Uterus (tissue), 3 donors: ENCODE measurements at regions not wholly inside any gene's neighbourhood (a gene's known extent, or its start where the extent isn't known, plus 50 kb on each side); places are given as distances from the start of the nearest gene placed in this dataset.

ENCODE experiments used
- DNase-seq, 2 donors: peaks; one replicate each; pipeline ENCODE4 v3.0.0-alpha.2; 2019 to 2020
- H3K27ac ChIP-seq, 2 donors: fragments of 200-600 bp; sonication (generic); 1 replicate in 1 of 2; 2 replicates in 1 of 2; pipeline ENCODE4 v1.5.1; 2016 to 2018
- H3K27me3 ChIP-seq, 2 donors: fragments of 200-600 bp; sonication (generic); one replicate each; pipeline ENCODE4 v1.5.1; 2018 to 2019; ENCODE audit warnings: control low read depth in 1 of 2
- H3K36me3 ChIP-seq, 2 donors: fragments of 200-600 bp; sonication (generic); one replicate each; pipeline ENCODE4 v1.5.1; 2019; ENCODE audit warnings: control low read depth in 1 of 2
- H3K4me1 ChIP-seq, 2 donors: fragments of 200-600 bp; sonication (generic); one replicate each; pipeline ENCODE4 v1.5.1; 2018 to 2019; ENCODE audit warnings: control low read depth in 1 of 2
- H3K4me3 ChIP-seq, 2 donors: fragments of 200-600 bp; sonication (generic); 1 replicate in 1 of 2; 2 replicates in 1 of 2; pipeline ENCODE4 v1.5.1; 2018 to 2019; ENCODE audit warnings: mild to moderate bottlenecking in 1 of 2
- H3K9me3 ChIP-seq, 2 donors: fragments of 200-600 bp; sonication (generic); one replicate each; pipeline ENCODE4 v1.5.1; 2019; ENCODE audit warnings: control low read depth in 1 of 2
- CTCF ChIP-seq, 4 experiments: fragments of 200-600 bp in 2 of 4; fragments of 450-650 bp in 2 of 4; sonication (generic) in 2 of 4; IDR thresholded peaks; one replicate each; pipeline ENCODE4 v1.5.1; 2016 to 2019; ENCODE audit warnings: antibody characterized with exemption in 4 of 4, mild to moderate bottlenecking in 2 of 4, moderate library complexity in 1 of 4
- POLR2A ChIP-seq, 2 donors: fragments of 450-650 bp; IDR thresholded peaks; one replicate each; pipeline ENCODE4 v1.6.1; 2016; ENCODE audit warnings: antibody characterized with exemption in 2 of 2, mild to moderate bottlenecking in 1 of 2, moderate library complexity in 1 of 2
- intact Hi-C: fragments of 100-400 bp; cut with DNase I; formaldehyde crosslinking; loops from one replicate; pipeline ENCODE4 v1.15.1; 2023; ENCODE audit warnings: low total_unique reads
- donor health status: DM: yes; HTN: yes; CAD: no.

- no peak overlapping the region for H3K4me3 ChIP-seq
- no peak overlapping the region for H3K27ac ChIP-seq
- H3K4me1 ChIP-seq = no peaks in the 10 kb centered on the region
- intact Hi-C loops = loop anchor here (2.0 kb wide), 1 partner anchor 50 kb away; no protein-coding TSS in a partner anchor
- no peak for DNase-seq
- TF ChIP-seq CTCF (IDR thresholded peaks at IDR 0.05) (no peak), POLR2A (IDR thresholded peaks at IDR 0.05) (no peak)
- no peaks in the 10 kb centered on the region for H3K27me3 ChIP-seq
- H3K36me3 ChIP-seq = no peaks in the 10 kb centered on the region
- no peaks in the 10 kb centered on the region for H3K9me3 ChIP-seq
Observed at GRCh38 chr1:29895201-29895600, 658.9 kb downstream of the PTPRU start.

DNA sequence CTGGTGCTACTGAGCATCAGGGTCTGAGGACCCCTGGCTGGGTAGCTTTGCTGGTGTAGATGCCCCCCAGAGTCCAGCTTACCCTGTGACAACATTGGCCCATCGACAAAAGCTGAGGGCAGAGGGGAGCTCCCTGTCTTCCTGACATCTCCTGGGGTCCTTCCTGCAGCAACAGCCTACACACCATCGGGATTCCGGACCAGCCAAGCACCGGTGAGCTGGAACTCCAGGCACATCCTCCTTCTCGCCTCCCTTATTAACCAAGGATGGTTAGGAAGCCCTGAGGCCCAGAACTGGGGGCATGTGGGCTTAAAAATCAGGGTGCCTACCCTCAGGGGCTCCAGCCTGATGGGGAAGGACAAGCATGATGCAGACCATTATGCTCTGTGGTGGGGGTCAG lies 658.0 kb downstream of the PTPRU start:
- intact Hi-C loops = loop anchor here (2.0 kb wide), 1 partner anchor 50 kb away; no protein-coding TSS in a partner anchor
- H3K27me3 ChIP-seq = no peaks in the 10 kb centered on the region

GRCh38 chr1:29893806-29894205 lies 657.5 kb downstream of the PTPRU start:
- H3K9me3 ChIP-seq = no peaks in the 10 kb centered on the region
- no peaks in the 10 kb centered on the region for H3K27me3 ChIP-seq
- intact Hi-C loops = loop anchor here (2.0 kb wide), 1 partner anchor 51 kb away; no protein-coding TSS in a partner anchor
- no peaks in the 10 kb centered on the region for H3K4me1 ChIP-seq
- no peak for DNase-seq
- no peaks in the 10 kb centered on the region for H3K36me3 ChIP-seq
- H3K27ac ChIP-seq = no peak overlapping the region
- no peak overlapping the region for H3K4me3 ChIP-seq
- TF ChIP-seq CTCF (IDR thresholded peaks at IDR 0.05) (no peak), POLR2A (IDR thresholded peaks at IDR 0.05) (no peak)

More for the DNA sequence above, 658.0 kb downstream of the PTPRU start:
- no peak for TF ChIP-seq POLR2A (IDR thresholded peaks at IDR 0.05)
- TF ChIP-seq CTCF (IDR thresholded peaks at IDR 0.05) = no peak
- DNase-seq = no peak
- Histone ChIP-seq H3K27ac (no peak overlapping the region), H3K36me3 (no peaks in the 10 kb centered on the region), H3K4me1 (no peaks in the 10 kb centered on the region), H3K4me3 (no peak overlapping the region), H3K9me3 (no peaks in the 10 kb centered on the region)

GRCh38 chr1:29893046-29893723 lies 656.9 kb downstream of the PTPRU start:
- Histone ChIP-seq H3K36me3 (no peaks in the 10 kb centered on the region), H3K9me3 (no peaks in the 10 kb centered on the region), H3K4me3 (no peak overlapping the region), H3K4me1 (no peaks in the 10 kb centered on the region), H3K27me3 (no peaks in the 10 kb centered on the region), H3K27ac (no peak overlapping the region)
- no peak for TF ChIP-seq CTCF (IDR thresholded peaks at IDR 0.05)
- TF ChIP-seq POLR2A (IDR thresholded peaks at IDR 0.05) = no peak
- no peak for DNase-seq
- intact Hi-C loops = no loop called here

DNA sequence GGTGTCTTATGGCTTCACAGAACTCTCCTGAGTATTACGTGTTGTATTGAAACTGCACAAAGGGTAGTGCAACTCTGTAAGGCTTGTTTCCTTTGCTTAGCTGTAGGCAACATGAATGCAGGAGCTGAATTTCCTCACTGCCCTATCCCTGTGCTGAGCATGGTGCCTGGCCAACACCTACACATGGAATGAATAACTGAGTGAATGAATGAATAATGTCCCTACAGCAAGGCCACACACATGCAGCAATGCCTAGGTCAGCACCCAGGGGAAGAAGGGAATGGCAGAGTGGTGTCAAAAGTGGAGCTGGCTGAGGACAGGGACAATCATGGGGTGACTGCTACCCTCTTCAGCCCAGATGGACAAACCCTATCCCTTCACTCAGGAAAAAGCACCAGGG lies 655.9 kb downstream of the PTPRU start:
- TF ChIP-seq POLR2A (IDR thresholded peaks at IDR 0.05) (no peak), CTCF (IDR thresholded peaks at IDR 0.05) (no peak)

More for the DNA sequence above, 655.9 kb downstream of the PTPRU start:
- no peak for DNase-seq
- Histone ChIP-seq H3K9me3 (no peaks in the 10 kb centered on the region), H3K36me3 (no peaks in the 10 kb centered on the region), H3K27ac (no peak overlapping the region), H3K27me3 (no peaks in the 10 kb centered on the region), H3K4me3 (no peak overlapping the region), H3K4me1 (no peaks in the 10 kb centered on the region)
- intact Hi-C loops = no loop called here
